Erythroblast (primary cell): ENCODE measurements at regions not wholly inside any gene's neighbourhood (a gene's known extent, or its start where the extent isn't known, plus 50 kb on each side); places are given as distances from the start of the nearest gene placed in this dataset.

Source experiments
- GATA1 ChIP-seq: IDR thresholded peaks from 2 replicates; pipeline ENCODE4 v1.6.1; 2011; ENCODE audit warnings: low read depth, mild to moderate bottlenecking, control low read depth, low read length, moderate library complexity
- POLR2A ChIP-seq: IDR thresholded peaks from 2 replicates; pipeline ENCODE4 v1.6.1; 2011; ENCODE audit warnings: mild to moderate bottlenecking, low read length

GRCh38 chr14:40248671-40249070 is 816.4 kb upstream of the FBXO33 start:
- TF ChIP-seq POLR2A = no peak
- no peak for TF ChIP-seq GATA1
